HEK293 (cell line): ENCODE measurements at regions not wholly inside any gene's neighbourhood (a gene's known extent, or its start where the extent isn't known, plus 50 kb on each side); places are given as distances from the start of the nearest gene placed in this dataset.

Experiments
- CTCF ChIA-PET: fragments of 350-600 bp; formaldehyde crosslinking; extraction: SDS; loops from one replicate; lab custom pipeline; 2021; ENCODE audit warnings: antibody characterized with exemption; lab: Yijun Ruan, JAX
- POLR2A ChIA-PET: fragments of 300-600 bp; formaldehyde crosslinking; extraction: SDS; loops from one replicate; lab custom pipeline; 2020; ENCODE audit warnings: antibody characterized with exemption, inconsistent platforms; lab: Yijun Ruan, JAX
- H3K27ac ChIP-seq: fragments of 200-500 bp; sonication (Bioruptor generic); 2 replicates; pipeline ENCODE4 v1.5.1; 2014; ENCODE audit warnings: low read depth, low read length, control low read depth, inconsistent platforms; ENCODE audit errors: extremely low read depth
- H3K36me3 ChIP-seq, 2 experiments: fragments of 200-500 bp in 1 of 2; sonication (Bioruptor generic) in 1 of 2; 1 replicate in 1 of 2; 2 replicates in 1 of 2; pipeline ENCODE4 v1.5.1; 2014 to 2017; ENCODE audit warnings: inconsistent platforms in 2 of 2, low read length in 2 of 2; ENCODE audit not compliant: control insufficient read depth in 2 of 2, insufficient read depth in 1 of 2
- H3K4me1 ChIP-seq: fragments of 200-500 bp; sonication (Bioruptor generic); 2 replicates; pipeline ENCODE4 v1.5.1; 2014; ENCODE audit warnings: mild to moderate bottlenecking, low read length, inconsistent platforms; ENCODE audit not compliant: control insufficient read depth, insufficient read depth
- H3K4me3 ChIP-seq: 2 replicates; pipeline ENCODE4 v1.5.1; 2011; ENCODE audit warnings: low read depth, mild to moderate bottlenecking, control low read depth, low read length, moderate library complexity
- H3K9me3 ChIP-seq: fragments of 200-500 bp; sonication (Bioruptor generic); 2 replicates; pipeline ENCODE4 v1.5.1; 2014; ENCODE audit warnings: low read depth, low read length, inconsistent platforms; ENCODE audit not compliant: control insufficient read depth, insufficient read depth
- KLF17 ChIP-seq: fragments of 450-650 bp; formaldehyde crosslinking; IDR thresholded peaks from 2 replicates; pipeline ENCODE4 v1.5.1; 2016; ENCODE audit warnings: missing biosample characterization, missing genetic modification characterization
- MYNN ChIP-seq: fragments of 450-650 bp; formaldehyde crosslinking; IDR thresholded peaks from 2 replicates; pipeline ENCODE4 v1.5.1; 2016; ENCODE audit warnings: missing biosample characterization, missing genetic modification characterization, borderline replicate concordance
- OSR2 ChIP-seq: fragments of 450-650 bp; formaldehyde crosslinking; IDR thresholded peaks from 2 replicates; pipeline ENCODE4 v1.5.1; 2016; ENCODE audit warnings: missing biosample characterization, missing genetic modification characterization
- PRDM2 ChIP-seq: fragments of 450-650 bp; formaldehyde crosslinking; IDR thresholded peaks from 2 replicates; pipeline ENCODE4 v1.5.1; 2016; ENCODE audit warnings: missing biosample characterization, missing genetic modification characterization, borderline replicate concordance
- SCRT2 ChIP-seq: fragments of 450-650 bp; formaldehyde crosslinking; IDR thresholded peaks from 2 replicates; pipeline ENCODE4 v1.5.1; 2016; ENCODE audit warnings: missing biosample characterization, missing genetic modification characterization
- ZFHX2 ChIP-seq: fragments of 450-650 bp; formaldehyde crosslinking; conservative IDR thresholded peaks from 2 replicates; pipeline ENCODE4 v1.5.1; 2016; ENCODE audit warnings: missing biosample characterization, missing genetic modification characterization
- ZFP41 ChIP-seq: fragments of 450-650 bp; formaldehyde crosslinking; IDR thresholded peaks from 2 replicates; pipeline ENCODE4 v1.5.1; 2016; ENCODE audit warnings: missing biosample characterization, missing genetic modification characterization, borderline replicate concordance
- ZNF324 ChIP-seq: fragments of 450-650 bp; formaldehyde crosslinking; IDR thresholded peaks from 2 replicates; pipeline ENCODE4 v1.5.1; 2016; ENCODE audit warnings: missing biosample characterization, missing genetic modification characterization
- ZNF341 ChIP-seq: fragments of 450-650 bp; formaldehyde crosslinking; IDR thresholded peaks from 2 replicates; pipeline ENCODE4; 2016; ENCODE audit warnings: low read depth, missing biosample characterization, missing genetic modification characterization
- ZNF350 ChIP-seq: fragments of 450-650 bp; formaldehyde crosslinking; IDR thresholded peaks from 2 replicates; pipeline ENCODE4 v1.5.0; 2017; ENCODE audit warnings: missing biosample characterization, mild to moderate bottlenecking, missing genetic modification characterization
- ZNF394 ChIP-seq: fragments of 450-650 bp; formaldehyde crosslinking; IDR thresholded peaks from 2 replicates; pipeline ENCODE4 v1.5.1; 2016; ENCODE audit warnings: missing biosample characterization, missing genetic modification characterization, mild to moderate bottlenecking, moderate library complexity, borderline replicate concordance
- ZNF544 ChIP-seq: fragments of 450-650 bp; formaldehyde crosslinking; IDR thresholded peaks from 2 replicates; pipeline ENCODE4 v1.5.0; 2017; ENCODE audit warnings: missing biosample characterization, missing genetic modification characterization
- ZNF549 ChIP-seq: fragments of 450-650 bp; IDR thresholded peaks from 2 replicates; pipeline ENCODE4 v1.5.1; 2018; ENCODE audit warnings: missing biosample characterization, missing genetic modification characterization, mild to moderate bottlenecking, inconsistent platforms, moderate library complexity
- ZNF558 ChIP-seq: fragments of 450-650 bp; formaldehyde crosslinking; IDR thresholded peaks from 2 replicates; pipeline ENCODE4 v1.5.1; 2016; ENCODE audit warnings: missing biosample characterization, missing genetic modification characterization
- ZNF596 ChIP-seq: fragments of 450-650 bp; IDR thresholded peaks from 2 replicates; pipeline ENCODE4 v1.5.0; 2018; ENCODE audit warnings: missing biosample characterization, mild to moderate bottlenecking, missing genetic modification characterization, moderate library complexity
- ZNF654 ChIP-seq: fragments of 450-650 bp; formaldehyde crosslinking; IDR thresholded peaks from 2 replicates; pipeline ENCODE4 v1.5.1; 2016; ENCODE audit warnings: low read depth, missing biosample characterization, missing genetic modification characterization
- ZNF670 ChIP-seq: fragments of 450-650 bp; formaldehyde crosslinking; IDR thresholded peaks from 2 replicates; pipeline ENCODE4 v1.5.1; 2016; ENCODE audit warnings: missing biosample characterization, missing genetic modification characterization, low read depth
- ZNF692 ChIP-seq: fragments of 450-650 bp; formaldehyde crosslinking; IDR thresholded peaks from 2 replicates; pipeline ENCODE4 v1.5.1; 2016; ENCODE audit warnings: missing biosample characterization, missing genetic modification characterization
- ZNF76 ChIP-seq: fragments of 450-650 bp; formaldehyde crosslinking; IDR thresholded peaks from 2 replicates; pipeline ENCODE4; 2016; ENCODE audit warnings: low read depth, missing biosample characterization, missing genetic modification characterization, borderline replicate concordance
- ZNF830 ChIP-seq: fragments of 450-650 bp; IDR thresholded peaks from 2 replicates; pipeline ENCODE4 v1.5.0; 2018; ENCODE audit warnings: missing biosample characterization, missing genetic modification characterization, low read depth, mild to moderate bottlenecking, moderate library complexity
- TF ChIP-seq, protein P1 (sequence below): fragments of 450-650 bp; formaldehyde crosslinking; IDR thresholded peaks from 2 replicates; pipeline ENCODE4 v1.5.1; 2016; ENCODE audit warnings: missing biosample characterization, missing genetic modification characterization

- Histone ChIP-seq H3K4me3 (no peak overlapping the region), H3K36me3 (no peaks in the 10 kb centered on the region), H3K27ac (no peak overlapping the region), H3K9me3 (no peaks in the 10 kb centered on the region), H3K4me1 (no peaks in the 10 kb centered on the region)
- peak; percentile 32; the same call in 1 of the 2 replicates for TF ChIP-seq ZNF654 (tag by site-specific recombination)
- TF ChIP-seq ZFP41 (tag by site-specific recombination): no peak
- TF ChIP-seq ZNF596: no peak
- no peak for TF ChIP-seq ZNF544
- TF ChIP-seq ZFHX2 (tag by site-specific recombination): no peak
- no peak for TF ChIP-seq ZNF350
- no peak for TF ChIP-seq ZNF670
- TF ChIP-seq, protein P1, sequence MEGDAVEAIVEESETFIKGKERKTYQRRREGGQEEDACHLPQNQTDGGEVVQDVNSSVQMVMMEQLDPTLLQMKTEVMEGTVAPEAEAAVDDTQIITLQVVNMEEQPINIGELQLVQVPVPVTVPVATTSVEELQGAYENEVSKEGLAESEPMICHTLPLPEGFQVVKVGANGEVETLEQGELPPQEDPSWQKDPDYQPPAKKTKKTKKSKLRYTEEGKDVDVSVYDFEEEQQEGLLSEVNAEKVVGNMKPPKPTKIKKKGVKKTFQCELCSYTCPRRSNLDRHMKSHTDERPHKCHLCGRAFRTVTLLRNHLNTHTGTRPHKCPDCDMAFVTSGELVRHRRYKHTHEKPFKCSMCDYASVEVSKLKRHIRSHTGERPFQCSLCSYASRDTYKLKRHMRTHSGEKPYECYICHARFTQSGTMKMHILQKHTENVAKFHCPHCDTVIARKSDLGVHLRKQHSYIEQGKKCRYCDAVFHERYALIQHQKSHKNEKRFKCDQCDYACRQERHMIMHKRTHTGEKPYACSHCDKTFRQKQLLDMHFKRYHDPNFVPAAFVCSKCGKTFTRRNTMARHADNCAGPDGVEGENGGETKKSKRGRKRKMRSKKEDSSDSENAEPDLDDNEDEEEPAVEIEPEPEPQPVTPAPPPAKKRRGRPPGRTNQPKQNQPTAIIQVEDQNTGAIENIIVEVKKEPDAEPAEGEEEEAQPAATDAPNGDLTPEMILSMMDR (tag by site-specific recombination): peak; percentile 56; the same call in 1 of the 2 replicates
- POLR2A ChIA-PET: interaction anchor here (0.6 to 0.7 kb wide), 2 partner anchors 16 to 956 kb away, joined by 4 to 6 read pairs; partner anchors contain the start of gene IGFBP5
- CTCF ChIA-PET: interaction anchor here (0.6 to 5.2 kb wide), 56 partner anchors 8 to 1134 kb away, joined by 3 to 59 read pairs (median 4); no protein-coding TSS in a partner anchor
These were observed 352.0 kb downstream of the TNS1 start for GRCh38 chr2:217650716-217651360.

DNA sequence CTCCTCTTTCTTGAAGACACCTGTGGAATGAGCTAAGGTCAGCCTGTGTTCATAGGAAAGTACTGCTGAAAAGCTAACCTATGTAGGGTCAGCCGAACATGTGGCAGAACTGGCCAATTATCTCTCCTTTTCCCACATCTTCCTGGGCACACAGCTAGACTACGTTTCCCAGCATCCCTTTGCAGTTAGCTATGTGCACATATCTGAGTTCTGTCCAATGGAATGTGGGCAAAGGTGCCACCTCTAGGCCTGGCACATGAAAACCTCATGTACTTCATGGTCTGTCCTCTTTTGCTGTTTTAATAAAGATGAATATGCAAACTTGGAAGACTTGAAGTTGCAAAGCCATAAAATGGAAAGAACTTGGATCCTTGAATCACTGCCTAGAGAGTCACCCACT is 352.6 kb downstream of the TNS1 start:
- H3K4me1 ChIP-seq: no peaks in the 10 kb centered on the region
- TF ChIP-seq SCRT2 (tag by site-specific recombination): 0 out of 2 replicates have a peak, but pooled peaks have one; percentile 26
- TF ChIP-seq ZNF394 (tag by site-specific recombination): no peak
- POLR2A ChIA-PET: interaction anchor here (0.6 kb wide), 1 partner anchor 955 kb away, joined by 6 read pairs; the partner anchor contains the start of gene IGFBP5
- CTCF ChIA-PET: interaction anchor here (0.6 to 5.2 kb wide), 49 partner anchors 8 to 1133 kb away, joined by 3 to 59 read pairs (median 4); no protein-coding TSS in a partner anchor
- no peaks in the 10 kb centered on the region for H3K9me3 ChIP-seq
- no peaks in the 10 kb centered on the region for H3K36me3 ChIP-seq
- no peak overlapping the region for H3K4me3 ChIP-seq
- H3K27ac ChIP-seq: no peak overlapping the region

DNA sequence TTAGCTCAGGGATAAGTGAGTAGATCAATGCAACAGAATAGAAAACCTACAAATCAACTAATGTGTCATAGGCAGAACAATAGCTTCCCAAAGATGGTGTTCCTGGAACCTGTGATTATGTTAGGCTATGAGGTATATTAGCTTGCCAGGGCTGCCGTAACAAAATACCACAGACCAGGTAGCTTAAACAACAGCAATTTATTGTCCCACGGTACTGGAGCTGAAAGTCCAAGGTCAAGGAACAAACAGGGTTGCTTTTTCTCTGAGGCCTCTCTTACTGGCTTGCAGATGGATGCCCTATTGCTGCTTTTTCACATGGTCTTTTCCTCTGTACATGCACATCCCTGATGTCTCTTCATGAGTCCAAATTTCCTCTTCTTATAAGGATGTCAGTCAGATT is 354.9 kb downstream of the TNS1 start:
- CTCF ChIA-PET: interaction anchor here (0.5 to 0.7 kb wide), 2 partner anchors 190 to 430 kb away, joined by 3 read pairs; no protein-coding TSS in a partner anchor
- TF ChIP-seq ZNF830 (tag by site-specific recombination) (no peak), KLF17 (no peak), ZNF76 (tag by site-specific recombination) (no peak), ZNF341 (tag by site-specific recombination) (no peak), PRDM2 (tag by site-specific recombination) (no peak), MYNN (tag by site-specific recombination) (no peak), ZNF549 (tag by site-specific recombination) (no peak), ZNF324 (tag by site-specific recombination) (no peak), ZNF558 (tag by site-specific recombination) (no peak), ZNF692 (no peak), OSR2 (no peak)

More for the DNA sequence above, 354.9 kb downstream of the TNS1 start:
- Histone ChIP-seq H3K36me3 (no peaks in the 10 kb centered on the region), H3K9me3 (no peaks in the 10 kb centered on the region), H3K27ac (no peak overlapping the region), H3K4me1 (no peaks in the 10 kb centered on the region), H3K4me3 (no peak overlapping the region)
- POLR2A ChIA-PET: no interaction called here
